ENCODE measurements at regions not wholly inside any gene's neighbourhood (a gene's known extent, or its start where the extent isn't known, plus 50 kb on each side); places are given as distances from the start of the nearest gene placed in this dataset.

GRCh38 chr11:129258205-129258604 lies 66.1 kb upstream of the ARHGAP32 start:
- no peak overlapping the region for H3K14ac ChIP-seq (ENCODE audit: insufficient read length)
- no peaks in the 10 kb centered on the region for H3K36me3 ChIP-seq (ENCODE audit: control insufficient read depth in 2 of 4, insufficient read depth in 4 of 4, low read length in 3 of 4)
- H2BK12ac ChIP-seq (ENCODE audit: low read depth, low read length): no peak overlapping the region
- H2BK120ac ChIP-seq (replicated peaks; ENCODE audit: low read depth, low read length): no peak overlapping the region
- FAIRE-seq (no peak), DNase-seq (ENCODE audit: low read depth in 1 of 2, low spot score in 2 of 2) (no peak)
- no peaks in the 10 kb centered on the region for H3K27me3 ChIP-seq (replicated peaks in 1 of 4; ENCODE audit: control insufficient read depth in 3 of 4, extremely low read depth in 1 of 4, insufficient read depth in 3 of 4, low read length in 3 of 4)
- ChIA-PET POLR2A (ENCODE audit: partially characterized antibody) (interaction anchor here (1.2 kb wide), 1 partner anchor 9 kb away, joined by 5 read pairs; no protein-coding TSS in a partner anchor), CTCF (ENCODE audit: partially characterized antibody) (interaction anchor here (0.9 to 1.5 kb wide), 4 partner anchors 9 to 140 kb away, joined by 3 to 5 read pairs (median 4); no protein-coding TSS in a partner anchor)
- WGBS, 2 experiments (ENCODE audit: extremely low coverage in 1 of 2, insufficient coverage in 1 of 2, insufficient read length in 1 of 2, insufficient replicate concordance in 2 of 2, low coverage in 1 of 2, low lambda C conversion rate in 2 of 2, missing lambda C conversion rate in 1 of 2): 55% methylated on average over 5 of the region's 5 CpGs; no CpG with 5 or more reads in 1 of the 2 experiments
- no peak overlapping the region for H2BK20ac ChIP-seq (ENCODE audit: low read length)
- no peak overlapping the region for H3K27ac ChIP-seq (ENCODE audit: low read depth, low read length)
- H3K4me1 ChIP-seq (replicated peaks in 1 of 4; ENCODE audit: control insufficient read depth in 3 of 4, insufficient read depth in 4 of 4, low read length in 3 of 4): peaks cover 0 to 12% (median 7%) of the 10 kb centered on the region in 4 experiments; a peak in 5 of 7 replicates
- no peak overlapping the region for H3K4ac ChIP-seq (replicated peaks; ENCODE audit: insufficient read length, low read depth, low read length)
- no peak overlapping the region for H3K4me3 ChIP-seq (ENCODE audit: extremely low read depth in 1 of 4, insufficient read depth in 2 of 4, low read depth in 3 of 4, low read length in 4 of 4)
- no peak overlapping the region for H3K56ac ChIP-seq (replicated peaks; ENCODE audit: insufficient read length, low read depth, low read length)
- no peak for TF ChIP-seq ASH2L (IDR thresholded peaks at IDR 0.05; ENCODE audit: low read length)
- TF ChIP-seq SIRT6 (IDR thresholded peaks at IDR 0.05; ENCODE audit: low read length): no peak
- no peak for TF ChIP-seq ZNF274 (IDR thresholded peaks at IDR 0.05; ENCODE audit: borderline replicate concordance, extremely low read depth, low read length)
- no peak for TF ChIP-seq POLR2AphosphoS5 (IDR thresholded peaks at IDR 0.05; ENCODE audit: low read depth, low read length)
- no peak for TF ChIP-seq KDM4A (IDR thresholded peaks at IDR 0.05; ENCODE audit: low read depth, low read length, severe bottlenecking)
- TF ChIP-seq EZH2 (IDR thresholded peaks at IDR 0.05; ENCODE audit: low read depth, low read length, severe bottlenecking): no peak
- no peak for TF ChIP-seq CHD1 (IDR thresholded peaks at IDR 0.05; ENCODE audit: low read depth, low read length)
- TF ChIP-seq EP300 (IDR thresholded peaks at IDR 0.05; ENCODE audit: borderline replicate concordance in 1 of 2, low read depth in 2 of 2, low read length in 2 of 2): no peak
- no peak for TF ChIP-seq CREB1 (IDR thresholded peaks at IDR 0.05)
- no peak for TF ChIP-seq POLR2A (IDR thresholded peaks at IDR 0.05; ENCODE audit: control extremely low read depth in 1 of 2, low read depth in 2 of 2, low read length in 2 of 2)
- TF ChIP-seq GABPA (IDR thresholded peaks at IDR 0.05; ENCODE audit: borderline replicate concordance, insufficient read depth, low read length): no peak
- TF ChIP-seq FOSL1 (IDR thresholded peaks at IDR 0.05; ENCODE audit: insufficient read depth, low read depth, low read length): no peak
- TF ChIP-seq RXRA (IDR thresholded peaks at IDR 0.05; ENCODE audit: insufficient read depth, low read depth, low read length): no peak
- TF ChIP-seq RBBP5 (IDR thresholded peaks at IDR 0.05; ENCODE audit: borderline replicate concordance, low read depth, low read length): no peak
- TF ChIP-seq RAD21 (IDR thresholded peaks at IDR 0.05 in 1 of 2, conservative IDR thresholded peaks at IDR 0.05 in 1 of 2; ENCODE audit: low read depth in 2 of 2, low read length in 2 of 2): no peak
- H2AK5ac ChIP-seq (ENCODE audit: low read depth, low read length): no peak overlapping the region
- H3K9me3 ChIP-seq (ENCODE audit: insufficient read depth in 2 of 2, low read depth in 1 of 2, low read length in 1 of 2): no peaks in the 10 kb centered on the region
- no peaks in the 10 kb centered on the region for H4K20me1 ChIP-seq (replicated peaks in 1 of 2; ENCODE audit: control insufficient read depth in 1 of 2, insufficient read depth in 2 of 2, low read length in 2 of 2)
- no peak overlapping the region; a peak in 1 of 4 replicates for H3K4me2 ChIP-seq (ENCODE audit: insufficient read depth in 1 of 2, low read depth in 2 of 2, low read length in 2 of 2)
- H3K23ac ChIP-seq (ENCODE audit: insufficient read length): no peak overlapping the region
- no peaks in the 10 kb centered on the region for H3K79me1 ChIP-seq (ENCODE audit: low read depth, low read length)
- H2BK15ac ChIP-seq (ENCODE audit: low read length): no peak overlapping the region
- H3K18ac ChIP-seq (ENCODE audit: extremely low read depth, low read length): no peak overlapping the region
- no peak overlapping the region for H2AFZ ChIP-seq (ENCODE audit: low read length)
- H3K79me2 ChIP-seq (ENCODE audit: control insufficient read depth in 1 of 2, insufficient read depth in 2 of 2, low read length in 2 of 2): peaks cover 0 to 96% of the 10 kb centered on the region in 2 experiments; a peak in 2 of 4 replicates
- no peak overlapping the region for H2BK5ac ChIP-seq (ENCODE audit: low read depth, low read length)
- no peak overlapping the region for H4K91ac ChIP-seq (replicated peaks; ENCODE audit: insufficient read length, low read length)
- H3K9ac ChIP-seq (replicated peaks in 1 of 4; ENCODE audit: extremely low read depth in 1 of 4, low read depth in 3 of 4, low read length in 3 of 4): no peak overlapping the region
- H3K23me2 ChIP-seq (ENCODE audit: low read depth, low read length): no peaks in the 10 kb centered on the region
- no peak overlapping the region for H4K8ac ChIP-seq (ENCODE audit: extremely low read depth, insufficient read depth, low read length)
- peak overlapping the region; percentile 36 for H4K5ac ChIP-seq (ENCODE audit: insufficient read length, low read depth, low read length)

All from H1 (cell line).